ENCODE measurements at regions not wholly inside any gene's neighbourhood (a gene's known extent, or its start where the extent isn't known, plus 50 kb on each side); places are given as distances from the start of the nearest gene placed in this dataset.
"Not testable (repeated sequence)": the region's sequence is repeated elsewhere in the genome, so short reads cannot be mapped to it uniquely, and the experiment has no call there.

GRCh38 chr6:76849274-76849970, 613.9 kb downstream of the HTR1B start:
- H3K36me3 ChIP-seq (ENCODE audit: control insufficient read depth, insufficient read depth, low read length); DNase-seq: not testable (repeated sequence)

GRCh38 chr6:76843054-76843822, 620.1 kb downstream of the HTR1B start:
- no peaks in the 10 kb centered on the region for H3K4me1 ChIP-seq (ENCODE audit: control insufficient read depth, low read depth, low read length)
- no peak overlapping the region for H2BK15ac ChIP-seq (replicated peaks; ENCODE audit: low read depth)
- no peak overlapping the region for H4K5ac ChIP-seq (ENCODE audit: low read length)
- no peak overlapping the region for H3K4me2 ChIP-seq (ENCODE audit: low read length)
- no peak overlapping the region for H2AK5ac ChIP-seq (ENCODE audit: low read length)
- H3K79me2 ChIP-seq (ENCODE audit: control insufficient read depth, insufficient read depth, low read length), result no peaks in the 10 kb centered on the region
- no peak overlapping the region for H2BK120ac ChIP-seq (ENCODE audit: low read depth, low read length)
- no peak overlapping the region for H3K18ac ChIP-seq (ENCODE audit: low read length)
- no peaks in the 10 kb centered on the region for H3K27me3 ChIP-seq (ENCODE audit: insufficient read depth, low read length, poor library complexity)
- no peak for DNase-seq
- H3K56ac ChIP-seq (ENCODE audit: low read length), result no peak overlapping the region
- no peak overlapping the region for H3K4me3 ChIP-seq (ENCODE audit: low read length)
- H3K4ac ChIP-seq (ENCODE audit: low read depth, low read length), result no peak overlapping the region
- no CpG with 5 or more reads among the region's 1 CpG for WGBS (ENCODE audit: extremely low coverage, insufficient coverage, low lambda C conversion rate)
- H4K8ac ChIP-seq (ENCODE audit: low read depth, low read length), result no peak overlapping the region
- H3K36me3 ChIP-seq (ENCODE audit: control insufficient read depth, insufficient read depth, low read length), result no peaks in the 10 kb centered on the region
- H3K79me1 ChIP-seq (ENCODE audit: low read length), result no peaks in the 10 kb centered on the region
- H3K23ac ChIP-seq (ENCODE audit: low read length), result no peak overlapping the region
- H3K27ac ChIP-seq (ENCODE audit: low read depth, low read length), result no peak overlapping the region
- H2BK5ac ChIP-seq (ENCODE audit: low read length), result no peak overlapping the region
- H3K9ac ChIP-seq (ENCODE audit: low read length), result no peak overlapping the region

More at GRCh38 chr6:76849274-76849970, 613.9 kb downstream of the HTR1B start:
- H3K56ac ChIP-seq (ENCODE audit: low read length); H3K23ac ChIP-seq (ENCODE audit: low read length); H2BK5ac ChIP-seq (ENCODE audit: low read length); H4K5ac ChIP-seq (ENCODE audit: low read length); H3K27ac ChIP-seq (ENCODE audit: low read depth, low read length); H3K4me2 ChIP-seq (ENCODE audit: low read length); H3K4me3 ChIP-seq (ENCODE audit: low read length); H3K9ac ChIP-seq (ENCODE audit: low read length); H3K4me1 ChIP-seq (ENCODE audit: control insufficient read depth, low read depth, low read length); H3K18ac ChIP-seq (ENCODE audit: low read length); H3K79me1 ChIP-seq (ENCODE audit: low read length); H2AK5ac ChIP-seq (ENCODE audit: low read length); H2BK120ac ChIP-seq (ENCODE audit: low read depth, low read length); H2BK15ac ChIP-seq (replicated peaks; ENCODE audit: low read depth); H3K27me3 ChIP-seq (ENCODE audit: insufficient read depth, low read length, poor library complexity); H3K79me2 ChIP-seq (ENCODE audit: control insufficient read depth, insufficient read depth, low read length); H4K8ac ChIP-seq (ENCODE audit: low read depth, low read length); H3K4ac ChIP-seq (ENCODE audit: low read depth, low read length): not testable (repeated sequence)
- WGBS (ENCODE audit: extremely low coverage, insufficient coverage, low lambda C conversion rate), result no CpG with 5 or more reads among the region's 9 CpGs

- Histone ChIP-seq H4K5ac (ENCODE audit: low read length) (no peak overlapping the region), H2AK5ac (ENCODE audit: low read length) (no peak overlapping the region), H4K8ac (ENCODE audit: low read depth, low read length) (no peak overlapping the region)
Observed at GRCh38 chr6:76840865-76841264, 622.4 kb downstream of the HTR1B start.

GRCh38 chr6:76840041-76840745, 623.1 kb downstream of the HTR1B start:
- WGBS (ENCODE audit: extremely low coverage, insufficient coverage, low lambda C conversion rate), result no CpG with 5 or more reads among the region's 3 CpGs

More at GRCh38 chr6:76840865-76841264, 622.4 kb downstream of the HTR1B start:
- Histone ChIP-seq H3K36me3 (ENCODE audit: control insufficient read depth, insufficient read depth, low read length) (no peaks in the 10 kb centered on the region), H3K23ac (ENCODE audit: low read length) (no peak overlapping the region), H2BK15ac (replicated peaks; ENCODE audit: low read depth) (no peak overlapping the region), H3K4ac (ENCODE audit: low read depth, low read length) (no peak overlapping the region), H2BK120ac (ENCODE audit: low read depth, low read length) (no peak overlapping the region), H3K4me3 (ENCODE audit: low read length) (no peak overlapping the region), H3K18ac (ENCODE audit: low read length) (no peak overlapping the region), H3K27me3 (ENCODE audit: insufficient read depth, low read length, poor library complexity) (no peaks in the 10 kb centered on the region), H3K4me2 (ENCODE audit: low read length) (no peak overlapping the region), H3K4me1 (ENCODE audit: control insufficient read depth, low read depth, low read length) (no peaks in the 10 kb centered on the region), H3K79me2 (ENCODE audit: control insufficient read depth, insufficient read depth, low read length) (no peaks in the 10 kb centered on the region), H3K27ac (ENCODE audit: low read depth, low read length) (no peak overlapping the region), H3K9ac (ENCODE audit: low read length) (no peak overlapping the region), H2BK5ac (ENCODE audit: low read length) (no peak overlapping the region), H3K79me1 (ENCODE audit: low read length) (no peaks in the 10 kb centered on the region), H3K56ac (ENCODE audit: low read length) (no peak overlapping the region)
- no CpG with 5 or more reads among the region's 3 CpGs for WGBS (ENCODE audit: extremely low coverage, insufficient coverage, low lambda C conversion rate)
- DNase-seq, result no peak

GRCh38 chr6:76839505-76839904, 623.8 kb downstream of the HTR1B start:
- Histone ChIP-seq H3K79me2 (ENCODE audit: control insufficient read depth, insufficient read depth, low read length) (no peaks in the 10 kb centered on the region), H2BK15ac (replicated peaks; ENCODE audit: low read depth) (no peak overlapping the region), H4K8ac (ENCODE audit: low read depth, low read length) (no peak overlapping the region), H3K56ac (ENCODE audit: low read length) (no peak overlapping the region), H3K27me3 (ENCODE audit: insufficient read depth, low read length, poor library complexity) (no peaks in the 10 kb centered on the region), H3K4me2 (ENCODE audit: low read length) (no peak overlapping the region), H3K4me3 (ENCODE audit: low read length) (no peak overlapping the region), H3K36me3 (ENCODE audit: control insufficient read depth, insufficient read depth, low read length) (no peaks in the 10 kb centered on the region), H2BK5ac (ENCODE audit: low read length) (no peak overlapping the region), H3K79me1 (ENCODE audit: low read length) (no peaks in the 10 kb centered on the region), H2BK120ac (ENCODE audit: low read depth, low read length) (no peak overlapping the region), H2AK5ac (ENCODE audit: low read length) (no peak overlapping the region), H3K18ac (ENCODE audit: low read length) (no peak overlapping the region), H3K4me1 (ENCODE audit: control insufficient read depth, low read depth, low read length) (no peaks in the 10 kb centered on the region), H4K5ac (ENCODE audit: low read length) (no peak overlapping the region), H3K23ac (ENCODE audit: low read length) (no peak overlapping the region), H3K4ac (ENCODE audit: low read depth, low read length) (no peak overlapping the region), H3K9ac (ENCODE audit: low read length) (no peak overlapping the region), H3K27ac (ENCODE audit: low read depth, low read length) (no peak overlapping the region)
- no CpG with 5 or more reads among the region's 2 CpGs for WGBS (ENCODE audit: extremely low coverage, insufficient coverage, low lambda C conversion rate)
- DNase-seq, result no peak

More at GRCh38 chr6:76840041-76840745, 623.1 kb downstream of the HTR1B start:
- no peak overlapping the region for H3K4me3 ChIP-seq (ENCODE audit: low read length)
- no peak overlapping the region for H3K18ac ChIP-seq (ENCODE audit: low read length)
- no peak overlapping the region for H3K56ac ChIP-seq (ENCODE audit: low read length)
- no peak overlapping the region for H4K8ac ChIP-seq (ENCODE audit: low read depth, low read length)
- no peak overlapping the region for H4K5ac ChIP-seq (ENCODE audit: low read length)
- H2BK120ac ChIP-seq (ENCODE audit: low read depth, low read length), result no peak overlapping the region
- H3K79me1 ChIP-seq (ENCODE audit: low read length), result no peaks in the 10 kb centered on the region
- no peaks in the 10 kb centered on the region for H3K27me3 ChIP-seq (ENCODE audit: insufficient read depth, low read length, poor library complexity)
- H3K4me2 ChIP-seq (ENCODE audit: low read length), result no peak overlapping the region
- no peak overlapping the region for H2BK15ac ChIP-seq (replicated peaks; ENCODE audit: low read depth)
- no peaks in the 10 kb centered on the region for H3K79me2 ChIP-seq (ENCODE audit: control insufficient read depth, insufficient read depth, low read length)
- H2AK5ac ChIP-seq (ENCODE audit: low read length), result no peak overlapping the region
- H2BK5ac ChIP-seq (ENCODE audit: low read length), result no peak overlapping the region
- no peak overlapping the region for H3K9ac ChIP-seq (ENCODE audit: low read length)
- H3K36me3 ChIP-seq (ENCODE audit: control insufficient read depth, insufficient read depth, low read length), result no peaks in the 10 kb centered on the region
- DNase-seq, result no peak
- H3K27ac ChIP-seq (ENCODE audit: low read depth, low read length), result no peak overlapping the region
- no peaks in the 10 kb centered on the region for H3K4me1 ChIP-seq (ENCODE audit: control insufficient read depth, low read depth, low read length)
- H3K4ac ChIP-seq (ENCODE audit: low read depth, low read length), result no peak overlapping the region
- no peak overlapping the region for H3K23ac ChIP-seq (ENCODE audit: low read length)

All from mesendoderm (in vitro differentiated cells).